ENCODE measurements at regions not wholly inside any gene's neighbourhood (a gene's known extent, or its start where the extent isn't known, plus 50 kb on each side); places are given as distances from the start of the nearest gene placed in this dataset.

GRCh38 chr15:61344293-61344692 lies 115.2 kb upstream of the RORA start:
- TF ChIP-seq EZH2 (IDR thresholded peaks at IDR 0.05; ENCODE audit: insufficient read depth, poor library complexity, severe bottlenecking) (no peak), EZH2phosphoT487 (IDR thresholded peaks at IDR 0.05; ENCODE audit: insufficient read depth, low read depth) (no peak)
